ENCODE measurements at regions not wholly inside any gene's neighbourhood (a gene's known extent, or its start where the extent isn't known, plus 50 kb on each side); places are given as distances from the start of the nearest gene placed in this dataset.

- TF ChIP-seq EP300 (IDR thresholded peaks at IDR 0.05; ENCODE audit: low read depth), result no peak
- no peak for TF ChIP-seq POLR2AphosphoS5 (IDR thresholded peaks at IDR 0.05)
- TF ChIP-seq CTCF (IDR thresholded peaks at IDR 0.05), result no peak
Measured at GRCh38 chr5:62692946-62693713, 114.5 kb downstream of the LRRC70 start.

Data from transverse colon (tissue), 4 donors.